ENCODE measurements at regions not wholly inside any gene's neighbourhood (a gene's known extent, or its start where the extent isn't known, plus 50 kb on each side); places are given as distances from the start of the nearest gene placed in this dataset.

- H3K4me3 ChIP-seq = no peak overlapping the region
- DNase-seq (ENCODE audit: low spot score) = no peak
- H3K27me3 ChIP-seq (replicated peaks; ENCODE audit: insufficient read depth) = no peaks in the 10 kb centered on the region
- no peak overlapping the region for H3K27ac ChIP-seq
- TF ChIP-seq CTCF (IDR thresholded peaks at IDR 0.05) = no peak
- H3K36me3 ChIP-seq = no peaks in the 10 kb centered on the region
- no peaks in the 10 kb centered on the region for H3K9me3 ChIP-seq
- ATAC-seq (ENCODE audit: insufficient number of reproducible peaks, low FRiP score, low read depth) = no peak
- no peaks in the 10 kb centered on the region for H3K4me1 ChIP-seq (ENCODE audit: control insufficient read depth in 1 of 2, low read depth in 2 of 2)
Measured at GRCh38 chr13:90107661-90108060, 1239.8 kb upstream of the MIR17HG start.

GRCh38 chr13:90108547-90108946 lies 1238.9 kb upstream of the MIR17HG start:
- no peaks in the 10 kb centered on the region for H3K9me3 ChIP-seq
- no peak overlapping the region for H3K4me3 ChIP-seq
- no peak for TF ChIP-seq CTCF (IDR thresholded peaks at IDR 0.05)
- H3K27ac ChIP-seq = no peak overlapping the region
- no peak for ATAC-seq (ENCODE audit: insufficient number of reproducible peaks, low FRiP score, low read depth)
- H3K27me3 ChIP-seq (replicated peaks; ENCODE audit: insufficient read depth) = no peaks in the 10 kb centered on the region
- no peaks in the 10 kb centered on the region for H3K4me1 ChIP-seq (ENCODE audit: control insufficient read depth in 1 of 2, low read depth in 2 of 2)
- DNase-seq (ENCODE audit: low spot score) = no peak
- no peaks in the 10 kb centered on the region for H3K36me3 ChIP-seq

GRCh38 chr13:90116121-90116520 lies 1231.4 kb upstream of the MIR17HG start:
- no peaks in the 10 kb centered on the region for H3K9me3 ChIP-seq
- no peaks in the 10 kb centered on the region for H3K36me3 ChIP-seq
- TF ChIP-seq CTCF (IDR thresholded peaks at IDR 0.05) = no peak
- no peak for ATAC-seq (ENCODE audit: insufficient number of reproducible peaks, low FRiP score, low read depth)
- no peak for DNase-seq (ENCODE audit: low spot score)
- no peaks in the 10 kb centered on the region for H3K27me3 ChIP-seq (replicated peaks; ENCODE audit: insufficient read depth)
- no peaks in the 10 kb centered on the region for H3K4me1 ChIP-seq (ENCODE audit: control insufficient read depth in 1 of 2, low read depth in 2 of 2)
- no peak overlapping the region for H3K27ac ChIP-seq
- H3K4me3 ChIP-seq = no peak overlapping the region

GRCh38 chr13:90118467-90119071 lies 1228.9 kb upstream of the MIR17HG start:
- H3K9me3 ChIP-seq = no peaks in the 10 kb centered on the region
- TF ChIP-seq CTCF (IDR thresholded peaks at IDR 0.05) = no peak
- H3K4me3 ChIP-seq = no peak overlapping the region
- H3K4me1 ChIP-seq (ENCODE audit: control insufficient read depth in 1 of 2, low read depth in 2 of 2) = no peaks in the 10 kb centered on the region
- H3K27me3 ChIP-seq (replicated peaks; ENCODE audit: insufficient read depth) = no peaks in the 10 kb centered on the region
- no peak overlapping the region for H3K27ac ChIP-seq
- H3K36me3 ChIP-seq = no peaks in the 10 kb centered on the region
- no peak for DNase-seq (ENCODE audit: low spot score)
- ATAC-seq (ENCODE audit: insufficient number of reproducible peaks, low FRiP score, low read depth) = no peak

- Histone ChIP-seq H3K9me3 (no peaks in the 10 kb centered on the region), H3K4me1 (ENCODE audit: control insufficient read depth in 1 of 2, low read depth in 2 of 2) (no peaks in the 10 kb centered on the region), H3K27me3 (replicated peaks; ENCODE audit: insufficient read depth) (no peaks in the 10 kb centered on the region), H3K36me3 (no peaks in the 10 kb centered on the region), H3K27ac (no peak overlapping the region), H3K4me3 (no peak overlapping the region)
- no peak for TF ChIP-seq CTCF (IDR thresholded peaks at IDR 0.05)
- DNase-seq (ENCODE audit: low spot score) (no peak), ATAC-seq (ENCODE audit: insufficient number of reproducible peaks, low FRiP score, low read depth) (no peak)
Measured at GRCh38 chr13:90120026-90120425, 1227.5 kb upstream of the MIR17HG start.

Data from thoracic aorta (tissue), 2 donors.